K562 (cell line): ENCODE measurements at regions not wholly inside any gene's neighbourhood (a gene's known extent, or its start where the extent isn't known, plus 50 kb on each side); places are given as distances from the start of the nearest gene placed in this dataset.

ENCODE experiments used
- BACH1 ChIP-seq: fragments of 200-800 bp; sonication (Bioruptor generic); IDR thresholded peaks from 2 replicates; pipeline ENCODE4 v1.6.1; 2016; ENCODE audit warnings: missing genetic modification characterization, missing compliant biosample characterization
- CHD2 ChIP-seq: IDR thresholded peaks from 2 replicates; pipeline ENCODE4 v1.6.1; 2011; ENCODE audit warnings: low read depth, low read length
- MAZ ChIP-seq, 2 experiments: fragments of 450-650 bp in 1 of 2; sonication (generic) in 1 of 2; formaldehyde crosslinking; IDR thresholded peaks in 1 of 2; conservative IDR thresholded peaks in 1 of 2; 2 replicates each; pipeline versions ENCODE4 v1.4.0 to v1.5.0; 2020; ENCODE audit warnings: mild to moderate bottlenecking in 1 of 2, missing genetic modification reagents in 1 of 2
- POLR2G ChIP-seq: fragments of 200-400 bp; formaldehyde crosslinking; IDR thresholded peaks from 2 replicates; pipeline ENCODE4 v1.6.1; 2017; ENCODE audit warnings: low read depth, mild to moderate bottlenecking, antibody characterized with exemption, low read length, moderate library complexity
- RFX5 ChIP-seq: IDR thresholded peaks from 2 replicates; pipeline ENCODE4 v1.6.1; 2011; ENCODE audit warnings: low read depth, mild to moderate bottlenecking, improper control_type of control experiment, low read length
- SUPT5H ChIP-seq: fragments of 450-650 bp; IDR thresholded peaks from 2 replicates; pipeline ENCODE4 v1.6.1; 2016
- U2AF2 ChIP-seq: fragments of 200-400 bp; formaldehyde crosslinking; optimal IDR thresholded peaks from 2 replicates; pipeline ENCODE3; 2017; ENCODE audit warnings: low read depth, mild to moderate bottlenecking, low read length
- ZNF274 ChIP-seq: IDR thresholded peaks from 2 replicates; pipeline ENCODE4 v1.6.1; 2011; ENCODE audit warnings: low read depth, mild to moderate bottlenecking, low read length, moderate library complexity, borderline replicate concordance
- ZNF324 ChIP-seq: fragments of 250-450 bp; sonication (Bioruptor Pico); IDR thresholded peaks from 2 replicates; pipeline ENCODE4 v1.4.0; 2020; ENCODE audit warnings: mild to moderate bottlenecking
- TF ChIP-seq, protein P1 (sequence below): fragments of 250-450 bp; sonication (Bioruptor Pico); IDR thresholded peaks from 2 replicates; pipeline ENCODE4 v1.8.0; 2022; ENCODE audit warnings: moderate library complexity, mild to moderate bottlenecking, inconsistent platforms
- TF ChIP-seq, protein P2 (sequence below), 2 experiments: fragments of 450-650 bp; formaldehyde crosslinking in 1 of 2; IDR thresholded peaks; 2 replicates each; pipeline versions ENCODE4 v1.4.0 to v1.6.1; 2014 to 2020; ENCODE audit warnings: mild to moderate bottlenecking in 2 of 2, borderline replicate concordance in 1 of 2, low read depth in 1 of 2
- TF ChIP-seq, protein P3 (sequence below), 3 experiments: IDR thresholded peaks in 2 of 3; conservative IDR thresholded peaks in 1 of 3; 2 replicates each; pipeline ENCODE4 v1.5.1; 2011 to 2012; ENCODE audit warnings: low read length in 3 of 3, mild to moderate bottlenecking in 3 of 3, control low read depth in 2 of 3, improper control_type of control experiment in 1 of 3, inconsistent platforms in 1 of 3, low read depth in 1 of 3, mixed read lengths in 1 of 3, moderate library complexity in 1 of 3; ENCODE audit not compliant: insufficient read depth in 2 of 3
- TF ChIP-seq, protein P4 (sequence below): fragments of 450-650 bp; IDR thresholded peaks from 2 replicates; pipeline ENCODE4 v1.6.1; 2016; ENCODE audit warnings: borderline replicate concordance
- TF ChIP-seq, protein P5 (sequence below): sonication (generic); formaldehyde crosslinking; IDR thresholded peaks from 2 replicates; pipeline ENCODE4 v1.9.0; 2022; ENCODE audit warnings: mild to moderate bottlenecking, missing genetic modification reagents

DNA sequence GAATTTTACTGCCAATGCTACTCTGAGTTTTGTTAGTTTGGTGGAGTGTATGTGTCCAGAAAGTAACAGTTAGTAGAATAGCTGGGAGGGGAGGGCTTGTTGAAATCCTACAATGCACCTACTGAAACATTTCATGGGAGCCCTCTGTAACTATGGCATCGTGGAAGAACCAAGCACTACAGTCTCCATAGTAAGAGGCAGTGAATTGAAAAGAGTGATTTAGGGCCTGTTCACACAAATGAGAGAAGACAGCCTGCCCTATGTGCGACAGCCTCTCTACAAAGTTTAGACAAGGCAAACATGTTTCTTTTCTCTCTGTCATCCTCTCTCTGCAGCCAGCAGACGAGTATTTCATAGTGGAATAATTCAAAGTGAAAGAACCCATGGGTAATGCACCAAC, 676.6 kb downstream of the BRINP1 start:
- no peak for TF ChIP-seq MAZ (CRISPR knock-in tag; conservative IDR thresholded peaks at IDR 0.05 in 1 of 2, IDR thresholded peaks at IDR 0.05 in 1 of 2)
- TF ChIP-seq, protein P1, sequence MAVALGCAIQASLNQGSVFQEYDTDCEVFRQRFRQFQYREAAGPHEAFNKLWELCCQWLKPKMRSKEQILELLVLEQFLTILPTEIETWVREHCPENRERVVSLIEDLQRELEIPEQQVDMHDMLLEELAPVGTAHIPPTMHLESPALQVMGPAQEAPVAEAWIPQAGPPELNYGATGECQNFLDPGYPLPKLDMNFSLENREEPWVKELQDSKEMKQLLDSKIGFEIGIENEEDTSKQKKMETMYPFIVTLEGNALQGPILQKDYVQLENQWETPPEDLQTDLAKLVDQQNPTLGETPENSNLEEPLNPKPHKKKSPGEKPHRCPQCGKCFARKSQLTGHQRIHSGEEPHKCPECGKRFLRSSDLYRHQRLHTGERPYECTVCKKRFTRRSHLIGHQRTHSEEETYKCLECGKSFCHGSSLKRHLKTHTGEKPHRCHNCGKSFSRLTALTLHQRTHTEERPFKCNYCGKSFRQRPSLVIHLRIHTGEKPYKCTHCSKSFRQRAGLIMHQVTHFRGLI (CRISPR knock-in tag) = no peak
- TF ChIP-seq, protein P2, sequence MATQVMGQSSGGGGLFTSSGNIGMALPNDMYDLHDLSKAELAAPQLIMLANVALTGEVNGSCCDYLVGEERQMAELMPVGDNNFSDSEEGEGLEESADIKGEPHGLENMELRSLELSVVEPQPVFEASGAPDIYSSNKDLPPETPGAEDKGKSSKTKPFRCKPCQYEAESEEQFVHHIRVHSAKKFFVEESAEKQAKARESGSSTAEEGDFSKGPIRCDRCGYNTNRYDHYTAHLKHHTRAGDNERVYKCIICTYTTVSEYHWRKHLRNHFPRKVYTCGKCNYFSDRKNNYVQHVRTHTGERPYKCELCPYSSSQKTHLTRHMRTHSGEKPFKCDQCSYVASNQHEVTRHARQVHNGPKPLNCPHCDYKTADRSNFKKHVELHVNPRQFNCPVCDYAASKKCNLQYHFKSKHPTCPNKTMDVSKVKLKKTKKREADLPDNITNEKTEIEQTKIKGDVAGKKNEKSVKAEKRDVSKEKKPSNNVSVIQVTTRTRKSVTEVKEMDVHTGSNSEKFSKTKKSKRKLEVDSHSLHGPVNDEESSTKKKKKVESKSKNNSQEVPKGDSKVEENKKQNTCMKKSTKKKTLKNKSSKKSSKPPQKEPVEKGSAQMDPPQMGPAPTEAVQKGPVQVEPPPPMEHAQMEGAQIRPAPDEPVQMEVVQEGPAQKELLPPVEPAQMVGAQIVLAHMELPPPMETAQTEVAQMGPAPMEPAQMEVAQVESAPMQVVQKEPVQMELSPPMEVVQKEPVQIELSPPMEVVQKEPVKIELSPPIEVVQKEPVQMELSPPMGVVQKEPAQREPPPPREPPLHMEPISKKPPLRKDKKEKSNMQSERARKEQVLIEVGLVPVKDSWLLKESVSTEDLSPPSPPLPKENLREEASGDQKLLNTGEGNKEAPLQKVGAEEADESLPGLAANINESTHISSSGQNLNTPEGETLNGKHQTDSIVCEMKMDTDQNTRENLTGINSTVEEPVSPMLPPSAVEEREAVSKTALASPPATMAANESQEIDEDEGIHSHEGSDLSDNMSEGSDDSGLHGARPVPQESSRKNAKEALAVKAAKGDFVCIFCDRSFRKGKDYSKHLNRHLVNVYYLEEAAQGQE (IDR thresholded peaks at IDR 0.05; ENCODE audit: borderline replicate concordance) = no peak
- TF ChIP-seq, protein P2 (CRISPR knock-in tag; IDR thresholded peaks at IDR 0.05; ENCODE audit: low read depth) = no peak
- TF ChIP-seq, protein P3, sequence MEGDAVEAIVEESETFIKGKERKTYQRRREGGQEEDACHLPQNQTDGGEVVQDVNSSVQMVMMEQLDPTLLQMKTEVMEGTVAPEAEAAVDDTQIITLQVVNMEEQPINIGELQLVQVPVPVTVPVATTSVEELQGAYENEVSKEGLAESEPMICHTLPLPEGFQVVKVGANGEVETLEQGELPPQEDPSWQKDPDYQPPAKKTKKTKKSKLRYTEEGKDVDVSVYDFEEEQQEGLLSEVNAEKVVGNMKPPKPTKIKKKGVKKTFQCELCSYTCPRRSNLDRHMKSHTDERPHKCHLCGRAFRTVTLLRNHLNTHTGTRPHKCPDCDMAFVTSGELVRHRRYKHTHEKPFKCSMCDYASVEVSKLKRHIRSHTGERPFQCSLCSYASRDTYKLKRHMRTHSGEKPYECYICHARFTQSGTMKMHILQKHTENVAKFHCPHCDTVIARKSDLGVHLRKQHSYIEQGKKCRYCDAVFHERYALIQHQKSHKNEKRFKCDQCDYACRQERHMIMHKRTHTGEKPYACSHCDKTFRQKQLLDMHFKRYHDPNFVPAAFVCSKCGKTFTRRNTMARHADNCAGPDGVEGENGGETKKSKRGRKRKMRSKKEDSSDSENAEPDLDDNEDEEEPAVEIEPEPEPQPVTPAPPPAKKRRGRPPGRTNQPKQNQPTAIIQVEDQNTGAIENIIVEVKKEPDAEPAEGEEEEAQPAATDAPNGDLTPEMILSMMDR (IDR thresholded peaks at IDR 0.05 in 2 of 3, conservative IDR thresholded peaks at IDR 0.05 in 1 of 3; ENCODE audit: insufficient read depth in 2 of 3, low read depth in 1 of 3, low read length in 3 of 3) = no peak
- no peak for TF ChIP-seq BACH1
- TF ChIP-seq, protein P4, sequence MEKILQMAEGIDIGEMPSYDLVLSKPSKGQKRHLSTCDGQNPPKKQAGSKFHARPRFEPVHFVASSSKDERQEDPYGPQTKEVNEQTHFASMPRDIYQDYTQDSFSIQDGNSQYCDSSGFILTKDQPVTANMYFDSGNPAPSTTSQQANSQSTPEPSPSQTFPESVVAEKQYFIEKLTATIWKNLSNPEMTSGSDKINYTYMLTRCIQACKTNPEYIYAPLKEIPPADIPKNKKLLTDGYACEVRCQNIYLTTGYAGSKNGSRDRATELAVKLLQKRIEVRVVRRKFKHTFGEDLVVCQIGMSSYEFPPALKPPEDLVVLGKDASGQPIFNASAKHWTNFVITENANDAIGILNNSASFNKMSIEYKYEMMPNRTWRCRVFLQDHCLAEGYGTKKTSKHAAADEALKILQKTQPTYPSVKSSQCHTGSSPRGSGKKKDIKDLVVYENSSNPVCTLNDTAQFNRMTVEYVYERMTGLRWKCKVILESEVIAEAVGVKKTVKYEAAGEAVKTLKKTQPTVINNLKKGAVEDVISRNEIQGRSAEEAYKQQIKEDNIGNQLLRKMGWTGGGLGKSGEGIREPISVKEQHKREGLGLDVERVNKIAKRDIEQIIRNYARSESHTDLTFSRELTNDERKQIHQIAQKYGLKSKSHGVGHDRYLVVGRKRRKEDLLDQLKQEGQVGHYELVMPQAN = no peak
- TF ChIP-seq ZNF324 (CRISPR knock-in tag) = no peak
- no peak for TF ChIP-seq U2AF2
- TF ChIP-seq, protein P5, sequence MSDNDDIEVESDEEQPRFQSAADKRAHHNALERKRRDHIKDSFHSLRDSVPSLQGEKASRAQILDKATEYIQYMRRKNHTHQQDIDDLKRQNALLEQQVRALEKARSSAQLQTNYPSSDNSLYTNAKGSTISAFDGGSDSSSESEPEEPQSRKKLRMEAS = no peak
- no peak for TF ChIP-seq CHD2
- TF ChIP-seq RFX5 = no peak
- TF ChIP-seq SUPT5H = no peak
- no peak for TF ChIP-seq ZNF274
- no peak for TF ChIP-seq POLR2G
